ENCODE measurements at regions not wholly inside any gene's neighbourhood (a gene's known extent, or its start where the extent isn't known, plus 50 kb on each side); places are given as distances from the start of the nearest gene placed in this dataset.

DNA sequence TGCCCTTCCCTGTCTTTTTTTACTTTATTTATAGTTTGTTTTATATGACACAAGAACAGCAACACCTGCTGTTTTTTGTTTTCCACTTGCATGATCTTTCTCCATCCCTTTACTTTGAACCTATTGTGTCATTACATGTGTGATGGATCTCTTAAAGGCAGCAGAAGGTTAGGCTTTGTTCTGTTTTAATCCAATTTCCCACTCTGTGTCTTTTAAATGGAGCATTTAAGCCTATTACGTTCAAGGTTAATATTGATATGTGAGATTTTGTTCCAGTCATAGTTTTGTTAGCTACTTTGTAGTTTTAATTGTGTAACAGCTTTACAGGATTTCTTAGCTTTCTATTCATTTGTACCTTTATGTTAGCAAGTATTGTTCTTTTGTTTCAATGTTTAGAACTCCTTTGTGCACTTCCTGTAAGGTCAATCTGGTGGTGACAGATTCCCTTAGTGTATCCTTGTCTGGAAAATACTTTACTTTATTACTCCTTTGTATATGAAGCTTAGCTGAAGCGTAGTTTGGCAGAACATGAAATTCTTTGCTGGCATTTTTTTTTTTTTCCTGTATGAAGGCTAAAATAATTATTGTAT, 1443.0 kb upstream of the LRRTM1 start:
- no peak for TF ChIP-seq GATA2 (IDR thresholded peaks at IDR 0.05; ENCODE audit: low read depth, low read length)
- no peak for TF ChIP-seq GATA3 (IDR thresholded peaks at IDR 0.05; ENCODE audit: low read depth, low read length)

Measured in SH-SY5Y (cell line).